K562 (cell line): ENCODE measurements at regions not wholly inside any gene's neighbourhood (a gene's known extent, or its start where the extent isn't known, plus 50 kb on each side); places are given as distances from the start of the nearest gene placed in this dataset.

Source experiments
- ATAC-seq: fragments of 200-7000 bp; cut with Tn5 transposase; 3 replicates; pipeline ENCODE4 v1.9.1; 2020; ENCODE audit warnings: moderate library complexity
- BruUV-seq: library from RNA; stranded (reverse); fragments of 400-500 nt; replicated peaks from 2 replicates; lab custom pipeline; 2021; lab: Mats Ljungman, UMichigan
- CTCF ChIA-PET: fragments of 300-600 bp; formaldehyde crosslinking; extraction: SDS; loops from one replicate; lab custom pipeline; 2021; ENCODE audit warnings: low intra/inter-chr PET ratio; lab: Yijun Ruan, JAX
- POLR2A ChIA-PET: fragments of 300-600, 350-650 bp; sonication (Branson Sonifier 250); formaldehyde crosslinking; extraction: SDS; loops from one replicate; lab custom pipeline; 2021; ENCODE audit warnings: antibody characterized with exemption, inconsistent platforms; lab: Yijun Ruan, JAX
- DNase-seq, 4 experiments: peaks; one replicate each; pipeline versions ENCODE4 v3.0.0 to v3.0.0-alpha.2; 2011 to 2018; ENCODE audit warnings: low spot score in 3 of 4, mixed read lengths in 3 of 4; ENCODE audit errors: extremely low read depth in 1 of 4
- FAIRE-seq: peaks from 2 replicates; lab custom pipeline; 2011; peaks lifted over from hg19 to GRCh38; lab: Jason Lieb, UNC
- H2AFZ ChIP-seq: 2 replicates; pipeline ENCODE4 v1.6.0; 2011; ENCODE audit warnings: low read depth, low read length, control low read depth, inconsistent platforms
- H3K27ac ChIP-seq: fragments of 200-600 bp; 3 replicates; pipeline ENCODE4 v1.8.0; 2011; ENCODE audit warnings: low read depth, mild to moderate bottlenecking, control low read depth, inconsistent platforms, low read length, moderate library complexity, mixed read lengths; ENCODE audit errors: extremely low read depth
- H3K27me3 ChIP-seq, 2 experiments: fragments of 300-600 bp in 1 of 2; 2 replicates in 1 of 2; 3 replicates in 1 of 2; pipeline versions ENCODE4 v1.6.0 to v1.8.0; 2011; ENCODE audit warnings: inconsistent platforms in 2 of 2, low read length in 2 of 2, mild to moderate bottlenecking in 1 of 2, mixed read lengths in 1 of 2, moderate library complexity in 1 of 2; ENCODE audit not compliant: control insufficient read depth in 2 of 2, insufficient read depth in 2 of 2
- H3K36me3 ChIP-seq: fragments of 300-600 bp; 3 replicates; pipeline ENCODE4 v1.8.0; 2011; ENCODE audit warnings: mild to moderate bottlenecking, low read length, inconsistent platforms; ENCODE audit not compliant: control insufficient read depth, insufficient read depth
- H3K4me1 ChIP-seq, 2 experiments: fragments of 200-600 bp in 1 of 2; replicated peaks in 1 of 2; 2 replicates in 1 of 2; 3 replicates in 1 of 2; pipeline versions ENCODE4 v1.5.1 to v1.8.0; 2011; ENCODE audit warnings: inconsistent platforms in 2 of 2, low read length in 2 of 2, mild to moderate bottlenecking in 1 of 2, mixed read lengths in 1 of 2, moderate library complexity in 1 of 2; ENCODE audit not compliant: control insufficient read depth in 2 of 2, insufficient read depth in 2 of 2
- H3K4me2 ChIP-seq: 2 replicates; pipeline ENCODE4 v1.6.1; 2011; ENCODE audit warnings: low read length, control low read depth, inconsistent platforms, mixed read lengths; ENCODE audit not compliant: insufficient read depth
- H3K4me3 ChIP-seq: fragments of 200-600 bp; sonication (generic), shearing (Covaris generic); 2 replicates; pipeline ENCODE4 v1.5.1; 2016; ENCODE audit warnings: control low read depth, inconsistent platforms
- H3K79me2 ChIP-seq: fragments of 200-600 bp; 3 replicates; pipeline ENCODE4 v1.8.0; 2011; ENCODE audit warnings: low read length, inconsistent platforms; ENCODE audit not compliant: control insufficient read depth, insufficient read depth
- H3K9ac ChIP-seq, 2 experiments: 2 replicates each; pipeline versions ENCODE4 v1.6.0 to v1.6.1; 2011; ENCODE audit warnings: low read depth in 2 of 2, low read length in 2 of 2, control low read depth in 1 of 2, inconsistent platforms in 1 of 2, mild to moderate bottlenecking in 1 of 2, mixed read lengths in 1 of 2; ENCODE audit not compliant: insufficient read depth in 1 of 2
- H3K9me1 ChIP-seq: one replicate; pipeline ENCODE4 v1.6.0; 2011; ENCODE audit warnings: inconsistent platforms, mild to moderate bottlenecking, low read length, moderate library complexity; ENCODE audit not compliant: control insufficient read depth, insufficient read depth
- H3K9me3 ChIP-seq: replicated peaks from 2 replicates; pipeline ENCODE4 v1.5.1; 2011; ENCODE audit warnings: low read depth, low read length, inconsistent platforms; ENCODE audit not compliant: control insufficient read depth, insufficient read depth
- H4K20me1 ChIP-seq: replicated peaks from 2 replicates; pipeline ENCODE4 v1.6.1; 2011; ENCODE audit warnings: low read length, inconsistent platforms, mixed read lengths; ENCODE audit not compliant: control insufficient read depth, insufficient read depth
- FOS ChIP-seq: IDR thresholded peaks from 3 replicates; pipeline ENCODE4 v1.6.1; 2011; ENCODE audit not compliant: insufficient read length; ENCODE audit errors: extremely low read depth
- NFE2 ChIP-seq: IDR thresholded peaks from 2 replicates; pipeline ENCODE4 v1.6.1; 2014; ENCODE audit warnings: antibody characterized with exemption, low read depth
- RHOXF2B ChIP-seq: fragments of 250-450 bp; sonication (Bioruptor Pico); conservative IDR thresholded peaks from 2 replicates; pipeline ENCODE4 v1.5.1; 2021
- THRAP3 ChIP-seq: fragments of 450-650 bp; IDR thresholded peaks from 2 replicates; pipeline ENCODE4 v1.6.1; 2016; ENCODE audit warnings: mild to moderate bottlenecking, inconsistent platforms, borderline replicate concordance
- WGBS: fragments of 100-300 bp; shearing (Covaris generic); methylation state at CpG from one replicate; pipeline ENCODE4 v1.1.6; 2016; ENCODE audit warnings: low coverage, mixed read lengths; ENCODE audit not compliant: insufficient coverage; ENCODE audit errors: missing lambda C conversion rate; 5-methylcytosine and 5-hydroxymethylcytosine counted together
- in situ Hi-C: fragments of 300-500 bp; cut with MboI; formaldehyde crosslinking; loops from 4 replicates; pipeline ENCODE4 v1.15.0; 2018; ENCODE audit warnings: inconsistent platforms, mixed read lengths
- intact Hi-C: fragments of 100-400 bp; cut with micrococcal nuclease; formaldehyde crosslinking; loops from 2 replicates; pipeline ENCODE4 v1.14.2; 2022
- TF ChIP-seq, protein P1 (sequence below): fragments of 250-450 bp; sonication (Bioruptor Pico); IDR thresholded peaks from 2 replicates; pipeline ENCODE4 v1.5.0; 2020; ENCODE audit warnings: mild to moderate bottlenecking
- TF ChIP-seq, protein P2 (sequence below): IDR thresholded peaks from 2 replicates; pipeline ENCODE4 v1.6.1; 2012; ENCODE audit warnings: low read depth, low read length, improper control_type of control experiment, borderline replicate concordance
- TF ChIP-seq, protein P3 (sequence below): fragments of 150-350 bp; conservative IDR thresholded peaks from 2 replicates; pipeline ENCODE4 v1.6.1; 2014; ENCODE audit warnings: low read length

GRCh38 chr7:21044913-21045568, 258.4 kb upstream of the SP8 start (continued):
- TF ChIP-seq, protein P1, sequence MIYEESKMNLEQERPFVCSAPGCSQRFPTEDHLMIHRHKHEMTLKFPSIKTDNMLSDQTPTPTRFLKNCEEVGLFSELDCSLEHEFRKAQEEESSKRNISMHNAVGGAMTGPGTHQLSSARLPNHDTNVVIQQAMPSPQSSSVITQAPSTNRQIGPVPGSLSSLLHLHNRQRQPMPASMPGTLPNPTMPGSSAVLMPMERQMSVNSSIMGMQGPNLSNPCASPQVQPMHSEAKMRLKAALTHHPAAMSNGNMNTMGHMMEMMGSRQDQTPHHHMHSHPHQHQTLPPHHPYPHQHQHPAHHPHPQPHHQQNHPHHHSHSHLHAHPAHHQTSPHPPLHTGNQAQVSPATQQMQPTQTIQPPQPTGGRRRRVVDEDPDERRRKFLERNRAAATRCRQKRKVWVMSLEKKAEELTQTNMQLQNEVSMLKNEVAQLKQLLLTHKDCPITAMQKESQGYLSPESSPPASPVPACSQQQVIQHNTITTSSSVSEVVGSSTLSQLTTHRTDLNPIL (CRISPR knock-in tag) = no peak

- BruUV-seq = no TSS peak
- H3K79me2 ChIP-seq = no peaks in the 10 kb centered on the region
- H3K27ac ChIP-seq = no peak overlapping the region
- no peaks in the 10 kb centered on the region for H3K9me3 ChIP-seq
- H3K9ac ChIP-seq = no peak overlapping the region
- H3K36me3 ChIP-seq = no peaks in the 10 kb centered on the region
- H4K20me1 ChIP-seq = no peaks in the 10 kb centered on the region
- intact Hi-C loops = no loop called here
- H3K27me3 ChIP-seq = no peaks in the 10 kb centered on the region
- FAIRE-seq (no peak), ATAC-seq (no peak), DNase-seq (no peak)
- H2AFZ ChIP-seq = no peak overlapping the region
- no peaks in the 10 kb centered on the region for H3K4me1 ChIP-seq
- POLR2A ChIA-PET = no interaction called here
- H3K9me1 ChIP-seq = no peaks in the 10 kb centered on the region
- no peak overlapping the region for H3K4me3 ChIP-seq
- TF ChIP-seq NFE2 (no peak), FOS (no peak), RHOXF2B (no peak), THRAP3 (no peak)
- TF ChIP-seq, protein P2, sequence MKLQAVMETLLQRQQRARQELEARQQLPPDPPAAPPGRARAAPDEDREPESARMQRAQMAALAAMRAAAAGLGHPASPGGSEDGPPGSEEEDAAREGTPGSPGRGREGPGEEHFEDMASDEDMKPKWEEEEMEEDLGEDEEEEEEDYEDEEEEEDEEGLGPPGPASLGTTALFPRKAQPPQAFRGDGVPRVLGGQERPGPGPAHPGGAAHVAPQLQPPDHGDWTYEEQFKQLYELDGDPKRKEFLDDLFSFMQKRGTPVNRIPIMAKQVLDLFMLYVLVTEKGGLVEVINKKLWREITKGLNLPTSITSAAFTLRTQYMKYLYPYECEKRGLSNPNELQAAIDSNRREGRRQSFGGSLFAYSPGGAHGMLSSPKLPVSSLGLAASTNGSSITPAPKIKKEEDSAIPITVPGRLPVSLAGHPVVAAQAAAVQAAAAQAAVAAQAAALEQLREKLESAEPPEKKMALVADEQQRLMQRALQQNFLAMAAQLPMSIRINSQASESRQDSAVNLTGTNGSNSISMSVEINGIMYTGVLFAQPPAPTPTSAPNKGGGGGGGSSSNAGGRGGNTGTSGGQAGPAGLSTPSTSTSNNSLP = no peak
- TF ChIP-seq, protein P3, sequence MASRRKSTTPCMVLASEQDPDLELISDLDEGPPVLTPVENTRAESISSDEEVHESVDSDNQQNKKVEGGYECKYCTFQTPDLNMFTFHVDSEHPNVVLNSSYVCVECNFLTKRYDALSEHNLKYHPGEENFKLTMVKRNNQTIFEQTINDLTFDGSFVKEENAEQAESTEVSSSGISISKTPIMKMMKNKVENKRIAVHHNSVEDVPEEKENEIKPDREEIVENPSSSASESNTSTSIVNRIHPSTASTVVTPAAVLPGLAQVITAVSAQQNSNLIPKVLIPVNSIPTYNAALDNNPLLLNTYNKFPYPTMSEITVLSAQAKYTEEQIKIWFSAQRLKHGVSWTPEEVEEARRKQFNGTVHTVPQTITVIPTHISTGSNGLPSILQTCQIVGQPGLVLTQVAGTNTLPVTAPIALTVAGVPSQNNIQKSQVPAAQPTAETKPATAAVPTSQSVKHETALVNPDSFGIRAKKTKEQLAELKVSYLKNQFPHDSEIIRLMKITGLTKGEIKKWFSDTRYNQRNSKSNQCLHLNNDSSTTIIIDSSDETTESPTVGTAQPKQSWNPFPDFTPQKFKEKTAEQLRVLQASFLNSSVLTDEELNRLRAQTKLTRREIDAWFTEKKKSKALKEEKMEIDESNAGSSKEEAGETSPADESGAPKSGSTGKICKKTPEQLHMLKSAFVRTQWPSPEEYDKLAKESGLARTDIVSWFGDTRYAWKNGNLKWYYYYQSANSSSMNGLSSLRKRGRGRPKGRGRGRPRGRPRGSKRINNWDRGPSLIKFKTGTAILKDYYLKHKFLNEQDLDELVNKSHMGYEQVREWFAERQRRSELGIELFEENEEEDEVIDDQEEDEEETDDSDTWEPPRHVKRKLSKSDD = no peak
- H3K4me2 ChIP-seq = no peak overlapping the region
- 5% methylated on average over 3 of the region's 3 CpGs for WGBS
- in situ Hi-C loops = no loop called here
- CTCF ChIA-PET = no interaction called here
Measured at GRCh38 chr7:21051865-21052264, 265.2 kb upstream of the SP8 start.
